A673 (cell line): ENCODE measurements at regions not wholly inside any gene's neighbourhood (a gene's known extent, or its start where the extent isn't known, plus 50 kb on each side); places are given as distances from the start of the nearest gene placed in this dataset.
"Not testable (repeated sequence)": the region's sequence is repeated elsewhere in the genome, so short reads cannot be mapped to it uniquely, and the experiment has no call there.

ENCODE experiments used
- BruUV-seq: library from RNA; stranded (reverse); fragments of 400-500 nt; replicated peaks from 2 replicates; lab custom pipeline; 2021; lab: Mats Ljungman, UMichigan
- CTCF ChIA-PET: fragments of 300-600 bp; sonication (Branson Sonifier 250); formaldehyde crosslinking; loops from one replicate; lab custom pipeline; 2022; ENCODE audit warnings: antibody characterized with exemption; lab: Charles Lee
- POLR2A ChIA-PET: fragments of 300-600 bp; sonication (Branson Sonifier 250); formaldehyde crosslinking; loops from one replicate; lab custom pipeline; 2022; ENCODE audit warnings: antibody characterized with exemption; ENCODE audit not compliant: low non-redundant PET; lab: Charles Lee
- DNase-seq: peaks from one replicate; pipeline ENCODE4 v3.0.0-alpha.2; 2015; ENCODE audit warnings: low spot score
- H3K27ac ChIP-seq: fragments of 200-600 bp; sonication (generic); 2 replicates; pipeline ENCODE4 v1.5.1; 2016; ENCODE audit warnings: mixed run types, low read depth, mild to moderate bottlenecking, mixed read lengths, antibody characterized with exemption, low read length; ENCODE audit not compliant: poor library complexity, severe bottlenecking
- H3K27me3 ChIP-seq: fragments of 200-600 bp; sonication (generic); replicated peaks from 2 replicates; pipeline ENCODE4 v1.6.1; 2017; ENCODE audit warnings: mixed run types, low read depth, mild to moderate bottlenecking, mixed read lengths, antibody characterized with exemption, low read length; ENCODE audit not compliant: insufficient read depth, poor library complexity
- H3K36me3 ChIP-seq: fragments of 200-600 bp; sonication (generic); 2 replicates; pipeline ENCODE4 v1.6.1; 2016; ENCODE audit warnings: mixed run types, mild to moderate bottlenecking, mixed read lengths, antibody characterized with exemption, low read length; ENCODE audit not compliant: insufficient read depth, poor library complexity, severe bottlenecking
- H3K4me1 ChIP-seq: fragments of 200-600 bp; sonication (generic); 2 replicates; pipeline ENCODE4 v1.6.1; 2017; ENCODE audit warnings: mixed run types, mild to moderate bottlenecking, mixed read lengths, antibody characterized with exemption, low read length; ENCODE audit not compliant: insufficient read depth, poor library complexity, severe bottlenecking
- H3K4me3 ChIP-seq: fragments of 200-600 bp; sonication (generic); 2 replicates; pipeline ENCODE4 v1.5.1; 2016; ENCODE audit warnings: low read depth, mixed run types, mild to moderate bottlenecking, mixed read lengths, low read length; ENCODE audit not compliant: poor library complexity, severe bottlenecking
- H3K9me3 ChIP-seq: fragments of 200-600 bp; sonication (generic); 2 replicates; pipeline ENCODE4 v1.6.1; 2016; ENCODE audit warnings: mixed run types, low read depth, mild to moderate bottlenecking, mixed read lengths, antibody characterized with exemption, low read length; ENCODE audit not compliant: poor library complexity, severe bottlenecking
- EZH2 ChIP-seq: fragments of 200-600 bp; sonication (generic); IDR thresholded peaks from 2 replicates; pipeline ENCODE4 v1.6.1; 2017; ENCODE audit warnings: borderline replicate concordance, low read depth, mild to moderate bottlenecking, mixed read lengths, antibody characterized with exemption, low read length; ENCODE audit not compliant: poor library complexity, severe bottlenecking
- intact Hi-C: fragments of 100-400 bp; cut with micrococcal nuclease; formaldehyde crosslinking; loops from one replicate; pipeline ENCODE4 v1.10.0; 2022; ENCODE audit not compliant: unreplicated experiment
- TF ChIP-seq, protein P1 (sequence below): fragments of 300-800, 200-600 bp; sonication (generic); conservative IDR thresholded peaks from 2 replicates; pipeline ENCODE4 v1.5.1; 2017; ENCODE audit warnings: low read depth, mild to moderate bottlenecking, antibody characterized with exemption, low read length, moderate library complexity, mixed read lengths

DNA sequence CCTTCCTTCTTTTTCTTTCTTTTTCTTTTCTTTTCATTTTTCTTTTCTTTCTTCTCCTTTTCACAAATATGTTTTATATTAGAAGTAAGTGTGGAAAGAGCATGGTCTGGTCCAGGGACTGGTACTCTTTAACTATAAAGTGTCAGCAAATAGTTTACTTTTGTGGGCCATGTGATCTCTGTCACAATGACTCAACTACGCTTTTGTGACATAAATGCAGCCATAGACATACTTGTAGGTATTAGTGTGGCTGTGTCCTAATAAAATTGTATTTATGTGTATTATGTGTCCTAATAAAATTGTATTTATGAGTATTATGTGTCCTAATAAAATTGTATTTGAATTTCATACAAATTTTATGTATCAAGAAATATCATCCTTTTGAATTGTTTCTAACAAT, 749.1 kb upstream of the ARPP21 start:
- Histone ChIP-seq H3K27ac (no peak overlapping the region), H3K9me3 (peaks cover 7% of the 10 kb centered on the region), H3K27me3 (no peaks in the 10 kb centered on the region), H3K36me3 (no peaks in the 10 kb centered on the region), H3K4me1 (peaks cover 27% of the 10 kb centered on the region), H3K4me3 (no peak overlapping the region)
- TF ChIP-seq EZH2 = no peak
- TF ChIP-seq, protein P1, sequence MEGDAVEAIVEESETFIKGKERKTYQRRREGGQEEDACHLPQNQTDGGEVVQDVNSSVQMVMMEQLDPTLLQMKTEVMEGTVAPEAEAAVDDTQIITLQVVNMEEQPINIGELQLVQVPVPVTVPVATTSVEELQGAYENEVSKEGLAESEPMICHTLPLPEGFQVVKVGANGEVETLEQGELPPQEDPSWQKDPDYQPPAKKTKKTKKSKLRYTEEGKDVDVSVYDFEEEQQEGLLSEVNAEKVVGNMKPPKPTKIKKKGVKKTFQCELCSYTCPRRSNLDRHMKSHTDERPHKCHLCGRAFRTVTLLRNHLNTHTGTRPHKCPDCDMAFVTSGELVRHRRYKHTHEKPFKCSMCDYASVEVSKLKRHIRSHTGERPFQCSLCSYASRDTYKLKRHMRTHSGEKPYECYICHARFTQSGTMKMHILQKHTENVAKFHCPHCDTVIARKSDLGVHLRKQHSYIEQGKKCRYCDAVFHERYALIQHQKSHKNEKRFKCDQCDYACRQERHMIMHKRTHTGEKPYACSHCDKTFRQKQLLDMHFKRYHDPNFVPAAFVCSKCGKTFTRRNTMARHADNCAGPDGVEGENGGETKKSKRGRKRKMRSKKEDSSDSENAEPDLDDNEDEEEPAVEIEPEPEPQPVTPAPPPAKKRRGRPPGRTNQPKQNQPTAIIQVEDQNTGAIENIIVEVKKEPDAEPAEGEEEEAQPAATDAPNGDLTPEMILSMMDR = no peak
- no peak for DNase-seq
- CTCF ChIA-PET = no interaction called here
- intact Hi-C loops = no loop called here
- POLR2A ChIA-PET = no interaction called here
- BruUV-seq = no TSS peak

- CTCF ChIA-PET = no interaction called here
- BruUV-seq = no TSS peak
- no peaks in the 10 kb centered on the region for H3K27me3 ChIP-seq
- H3K36me3 ChIP-seq = no peaks in the 10 kb centered on the region
- TF ChIP-seq, protein P1 = no peak
- TF ChIP-seq EZH2 = no peak
- DNase-seq = peak; percentile 59
- peaks cover 27% of the 10 kb centered on the region for H3K4me1 ChIP-seq
- H3K9me3 ChIP-seq = peaks cover 7% of the 10 kb centered on the region
- H3K4me3 ChIP-seq = no peak overlapping the region
- H3K27ac ChIP-seq = peak overlapping the region; percentile 31
- intact Hi-C loops = no loop called here
- POLR2A ChIA-PET = no interaction called here
Measured at GRCh38 chr3:34891941-34892340, 747.4 kb upstream of the ARPP21 start.

GRCh38 chr3:34895841-34896240, 743.5 kb upstream of the ARPP21 start:
- BruUV-seq = no TSS peak

DNA sequence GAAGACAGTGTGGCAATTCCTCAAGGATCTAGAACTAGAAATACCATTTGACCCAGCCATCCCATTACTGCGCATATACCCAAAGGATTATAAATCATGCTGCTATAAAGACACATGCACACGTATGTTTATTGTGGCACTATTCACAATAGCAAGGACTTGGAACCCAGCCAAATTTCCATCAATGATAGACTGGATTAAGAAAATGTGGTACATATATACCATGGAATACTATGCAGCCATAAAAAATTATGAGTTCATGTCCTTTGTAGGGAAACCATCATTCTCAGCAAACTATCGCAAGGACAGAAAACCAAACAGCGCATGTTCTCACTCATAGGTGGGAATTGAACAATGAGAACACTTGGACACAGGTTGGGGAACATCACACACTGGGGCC, 729.6 kb upstream of the ARPP21 start:
- CTCF ChIA-PET, intact Hi-C loops, H3K9me3 ChIP-seq, BruUV-seq, H3K27me3 ChIP-seq, H3K27ac ChIP-seq, H3K4me3 ChIP-seq, POLR2A ChIA-PET, H3K4me1 ChIP-seq, DNase-seq, H3K36me3 ChIP-seq: not testable (repeated sequence)

More at GRCh38 chr3:34895841-34896240, 743.5 kb upstream of the ARPP21 start:
- H3K4me3 ChIP-seq = no peak overlapping the region
- CTCF ChIA-PET = no interaction called here
- POLR2A ChIA-PET = no interaction called here
- H3K36me3 ChIP-seq = no peaks in the 10 kb centered on the region
- DNase-seq = no peak
- H3K27ac ChIP-seq = no peak overlapping the region
- intact Hi-C loops = no loop called here
- no peaks in the 10 kb centered on the region for H3K9me3 ChIP-seq
- TF ChIP-seq, protein P1 = no peak
- no peak for TF ChIP-seq EZH2
- no peaks in the 10 kb centered on the region for H3K27me3 ChIP-seq
- H3K4me1 ChIP-seq = peaks cover 24% of the 10 kb centered on the region
